ENCODE measurements at regions not wholly inside any gene's neighbourhood (a gene's known extent, or its start where the extent isn't known, plus 50 kb on each side); places are given as distances from the start of the nearest gene placed in this dataset.

- TF ChIP-seq ZNF281 (CRISPR knock-in tag; IDR thresholded peaks at IDR 0.05; ENCODE audit: borderline replicate concordance): peak; percentile 30; the same call in 1 of the 2 replicates
- no peak for TF ChIP-seq ZNF720 (CRISPR knock-in tag; IDR thresholded peaks at IDR 0.05)
- TF ChIP-seq ZFP91 (CRISPR knock-in tag; IDR thresholded peaks at IDR 0.05; ENCODE audit: borderline replicate concordance): 0 out of 2 replicates have a peak, but pooled peaks have one; percentile 26
- no peak for TF ChIP-seq BORCS8-MEF2B (CRISPR knock-in tag; IDR thresholded peaks at IDR 0.05)
- no peak for TF ChIP-seq ZSCAN12 (CRISPR knock-in tag; IDR thresholded peaks at IDR 0.05)
- peak; percentile 93 for TF ChIP-seq FOXO1 (CRISPR knock-in tag; IDR thresholded peaks at IDR 0.05)
- no peak for TF ChIP-seq TRIM24 (CRISPR knock-in tag; IDR thresholded peaks at IDR 0.05)
- no peak for TF ChIP-seq ZNF704 (CRISPR knock-in tag; IDR thresholded peaks at IDR 0.05; ENCODE audit: borderline replicate concordance)
- no peak for TF ChIP-seq ZNF749 (CRISPR knock-in tag; IDR thresholded peaks at IDR 0.05; ENCODE audit: borderline replicate concordance)
- no peak for TF ChIP-seq XBP1 (CRISPR knock-in tag; IDR thresholded peaks at IDR 0.05)
- 0 out of 2 replicates have a peak, but pooled peaks have one; percentile 62 for TF ChIP-seq ZNF580 (CRISPR knock-in tag; IDR thresholded peaks at IDR 0.05; ENCODE audit: borderline replicate concordance, low read depth)
- TF ChIP-seq ZMYM2 (CRISPR knock-in tag; IDR thresholded peaks at IDR 0.05): peak; percentile 61; the same call in 1 of the 2 replicates
- no peak for TF ChIP-seq MAZ (IDR thresholded peaks at IDR 0.05; ENCODE audit: borderline replicate concordance, low read depth, low read length)
- TF ChIP-seq MAZ (CRISPR knock-in tag; IDR thresholded peaks at IDR 0.05; ENCODE audit: low read depth): no peak
- TF ChIP-seq HDAC2 (CRISPR knock-in tag; IDR thresholded peaks at IDR 0.05): peak; percentile 84
- TF ChIP-seq CAMTA2 (CRISPR knock-in tag; IDR thresholded peaks at IDR 0.05; ENCODE audit: borderline replicate concordance): no peak
- TF ChIP-seq MED8 (CRISPR knock-in tag; IDR thresholded peaks at IDR 0.05; ENCODE audit: insufficient replicate concordance): peak; percentile 55
- peak; percentile 32; the same call in 1 of the 2 replicates for TF ChIP-seq ZMYM3 (CRISPR knock-in tag; IDR thresholded peaks at IDR 0.05)
- TF ChIP-seq EEA1 (CRISPR knock-in tag; IDR thresholded peaks at IDR 0.05; ENCODE audit: borderline replicate concordance): no peak
Observed at GRCh38 chr7:47715631-47716068, 133.7 kb upstream of the TNS3 start (continued).

All from HepG2 (cell line).